SU-DHL-6 (cell line): ENCODE measurements at regions not wholly inside any gene's neighbourhood (a gene's known extent, or its start where the extent isn't known, plus 50 kb on each side); places are given as distances from the start of the nearest gene placed in this dataset.

Experiments
- H2AFZ ChIP-seq: fragments of 200-600 bp; sonication (generic); 2 replicates; pipeline ENCODE4 v1.6.1; 2014; ENCODE audit warnings: low read depth, mild to moderate bottlenecking, moderate library complexity, mixed read lengths, antibody characterized with exemption, low read length; ENCODE audit not compliant: severe bottlenecking
- H3F3A ChIP-seq: fragments of 200-600 bp; shearing (Covaris generic); 2 replicates; pipeline ENCODE4 v1.6.0; 2016; ENCODE audit warnings: antibody characterized with exemption, mild to moderate bottlenecking; ENCODE audit not compliant: insufficient read depth
- H3K27ac ChIP-seq: fragments of 200-600 bp; sonication (generic); 2 replicates; pipeline ENCODE4 v1.5.1; 2016; ENCODE audit warnings: low read depth, mild to moderate bottlenecking, low read length, moderate library complexity, mixed read lengths
- H3K27me3 ChIP-seq: fragments of 200-600 bp; sonication (generic), shearing (Covaris generic); 2 replicates; pipeline ENCODE4 v1.6.0; 2014; ENCODE audit warnings: mild to moderate bottlenecking, low read length
- H3K36me3 ChIP-seq: fragments of 200-600 bp; sonication (generic); 2 replicates; pipeline ENCODE4 v1.6.1; 2014; ENCODE audit warnings: mild to moderate bottlenecking, low read length, mixed read lengths
- H3K4me2 ChIP-seq: fragments of 300-600, 200-600 bp; shearing (Covaris generic), sonication (generic); 2 replicates; pipeline ENCODE4 v1.6.0; 2014; ENCODE audit warnings: low read length, low read depth, mild to moderate bottlenecking; ENCODE audit not compliant: poor library complexity, severe bottlenecking
- H3K4me3 ChIP-seq: fragments of 200-600 bp; sonication (generic); 2 replicates; pipeline ENCODE4 v1.5.1; 2014; ENCODE audit warnings: antibody characterized with exemption, low read length, mild to moderate bottlenecking, mixed read lengths; ENCODE audit not compliant: insufficient read depth, poor library complexity, severe bottlenecking
- H3K79me2 ChIP-seq: fragments of 200-600 bp; sonication (generic); 2 replicates; pipeline ENCODE4 v1.6.1; 2014; ENCODE audit warnings: mild to moderate bottlenecking, low read length, moderate library complexity; ENCODE audit not compliant: insufficient read depth
- H3K9ac ChIP-seq: fragments of 200-600 bp; sonication (generic); 2 replicates; pipeline ENCODE4 v1.7.0; 2014; ENCODE audit warnings: mild to moderate bottlenecking, low read length
- H3K9me2 ChIP-seq: fragments of 200-600 bp; sonication (generic); replicated peaks from 2 replicates; pipeline ENCODE4 v1.6.1; 2014; ENCODE audit warnings: low read length; ENCODE audit not compliant: insufficient read depth
- H3K9me3 ChIP-seq: fragments of 200-600 bp; sonication (generic); 2 replicates; pipeline ENCODE4 v1.6.1; 2014; ENCODE audit warnings: low read length, mixed read lengths; ENCODE audit not compliant: insufficient read depth
- H4K20me1 ChIP-seq: fragments of 200-600 bp; sonication (generic); 2 replicates; pipeline ENCODE4 v1.6.1; 2014; ENCODE audit warnings: low read depth, mild to moderate bottlenecking, antibody characterized with exemption, low read length, moderate library complexity, mixed read lengths
- EZH2phosphoT487 ChIP-seq: fragments of 200-600 bp; sonication (generic), shearing (Covaris generic); conservative IDR thresholded peaks from 2 replicates; pipeline ENCODE4 v1.6.1; 2018; ENCODE audit warnings: mild to moderate bottlenecking, antibody characterized with exemption, low read length, moderate library complexity, mixed read lengths
- TF ChIP-seq, protein P1 (sequence below): fragments of 200-600 bp; sonication (generic); IDR thresholded peaks from one replicate; pipeline ENCODE4 v1.5.1; 2017; ENCODE audit warnings: antibody characterized with exemption, mild to moderate bottlenecking, low read length, moderate library complexity; ENCODE audit not compliant: insufficient read depth, poor library complexity, severe bottlenecking

DNA sequence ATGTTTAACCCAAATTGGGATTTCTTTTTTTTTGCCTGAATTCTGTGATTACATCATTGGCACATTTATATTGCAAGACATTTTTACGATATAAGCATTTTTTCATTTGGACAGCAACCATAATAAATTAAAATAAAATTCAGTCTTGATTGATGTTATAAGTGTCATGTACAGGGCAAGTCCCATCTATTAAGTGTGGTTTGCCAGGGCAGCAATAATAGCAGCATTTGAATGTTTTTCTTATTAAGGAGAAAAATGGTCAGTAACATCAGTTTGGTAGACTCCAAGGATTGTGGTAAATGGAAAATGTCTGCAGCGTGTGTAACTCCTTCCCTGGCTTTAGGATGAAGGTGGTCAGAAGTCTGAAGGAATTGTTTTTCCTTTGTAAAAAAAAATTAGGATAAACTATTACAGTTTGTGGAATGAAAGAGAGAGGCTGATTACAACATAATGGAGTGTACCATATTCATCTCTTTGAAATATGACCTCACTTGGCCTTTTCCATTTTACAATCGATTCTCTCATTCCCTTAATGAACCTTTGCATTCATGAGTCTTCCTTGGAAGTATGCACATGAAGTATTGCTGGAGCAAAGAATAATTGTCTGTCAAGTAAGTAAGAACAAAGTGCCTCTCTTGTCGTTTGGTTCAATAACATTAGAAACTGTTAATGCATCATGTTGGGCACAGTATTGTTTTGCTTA is 405.4 kb upstream of the THRB start:
- H4K20me1 ChIP-seq: no peaks in the 10 kb centered on the region
- no peak overlapping the region for H3K4me3 ChIP-seq
- H3K79me2 ChIP-seq: no peaks in the 10 kb centered on the region
- no peak overlapping the region for H3K9ac ChIP-seq
- H3K36me3 ChIP-seq: no peaks in the 10 kb centered on the region
- no peak overlapping the region for H2AFZ ChIP-seq
- TF ChIP-seq, protein P1, sequence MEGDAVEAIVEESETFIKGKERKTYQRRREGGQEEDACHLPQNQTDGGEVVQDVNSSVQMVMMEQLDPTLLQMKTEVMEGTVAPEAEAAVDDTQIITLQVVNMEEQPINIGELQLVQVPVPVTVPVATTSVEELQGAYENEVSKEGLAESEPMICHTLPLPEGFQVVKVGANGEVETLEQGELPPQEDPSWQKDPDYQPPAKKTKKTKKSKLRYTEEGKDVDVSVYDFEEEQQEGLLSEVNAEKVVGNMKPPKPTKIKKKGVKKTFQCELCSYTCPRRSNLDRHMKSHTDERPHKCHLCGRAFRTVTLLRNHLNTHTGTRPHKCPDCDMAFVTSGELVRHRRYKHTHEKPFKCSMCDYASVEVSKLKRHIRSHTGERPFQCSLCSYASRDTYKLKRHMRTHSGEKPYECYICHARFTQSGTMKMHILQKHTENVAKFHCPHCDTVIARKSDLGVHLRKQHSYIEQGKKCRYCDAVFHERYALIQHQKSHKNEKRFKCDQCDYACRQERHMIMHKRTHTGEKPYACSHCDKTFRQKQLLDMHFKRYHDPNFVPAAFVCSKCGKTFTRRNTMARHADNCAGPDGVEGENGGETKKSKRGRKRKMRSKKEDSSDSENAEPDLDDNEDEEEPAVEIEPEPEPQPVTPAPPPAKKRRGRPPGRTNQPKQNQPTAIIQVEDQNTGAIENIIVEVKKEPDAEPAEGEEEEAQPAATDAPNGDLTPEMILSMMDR: no peak
- TF ChIP-seq EZH2phosphoT487: no peak
- no peak overlapping the region for H3K4me2 ChIP-seq
- H3K27me3 ChIP-seq: no peaks in the 10 kb centered on the region
- no peaks in the 10 kb centered on the region for H3K9me2 ChIP-seq
- no peaks in the 10 kb centered on the region for H3F3A ChIP-seq
- no peaks in the 10 kb centered on the region for H3K9me3 ChIP-seq
- H3K27ac ChIP-seq: no peak overlapping the region

DNA sequence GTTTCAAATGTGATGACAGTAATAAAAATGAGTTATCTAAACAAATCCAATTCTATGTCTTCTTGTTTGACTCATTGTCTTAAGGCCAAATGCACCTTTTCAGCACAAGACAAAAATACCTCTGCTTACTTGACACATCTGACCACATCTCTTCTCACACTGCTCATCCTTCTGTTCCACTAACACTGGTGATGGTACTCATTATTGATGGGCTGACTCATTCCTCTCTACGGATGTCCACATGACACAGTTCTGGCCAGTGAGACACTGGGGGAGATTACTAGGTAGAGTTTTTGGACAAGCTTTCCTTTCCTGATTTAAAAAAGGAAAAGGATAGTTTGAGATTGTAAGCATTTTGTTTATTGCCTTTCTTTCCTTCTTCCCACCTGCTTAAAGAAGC is 410.6 kb upstream of the THRB start:
- Histone ChIP-seq H2AFZ (no peak overlapping the region), H3K4me3 (no peak overlapping the region)

DNA sequence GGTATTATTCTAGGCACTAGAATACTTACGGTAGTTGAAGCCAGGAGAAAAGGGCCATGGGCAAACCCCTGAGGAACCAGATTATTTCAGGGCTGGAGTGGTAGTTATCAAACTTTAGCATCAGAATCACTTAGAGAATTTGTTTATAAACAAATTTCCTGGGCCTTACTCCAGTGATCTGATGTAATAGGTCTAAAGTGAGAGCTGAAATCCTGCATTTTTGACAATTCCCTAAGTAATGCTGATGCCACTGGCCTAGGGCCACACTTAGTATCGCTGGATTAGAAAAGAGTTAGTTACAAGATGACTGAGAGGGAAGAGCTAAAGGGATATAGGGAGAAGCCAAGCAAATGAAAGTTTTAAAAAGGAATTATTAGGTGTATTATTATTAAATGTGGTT is 412.5 kb upstream of the THRB start:
- H3K9me2 ChIP-seq: no peaks in the 10 kb centered on the region
- no peak overlapping the region for H3K9ac ChIP-seq
- no peak overlapping the region for H3K27ac ChIP-seq
- no peaks in the 10 kb centered on the region for H3F3A ChIP-seq
- no peaks in the 10 kb centered on the region for H3K36me3 ChIP-seq
- no peak overlapping the region for H3K4me3 ChIP-seq
- H4K20me1 ChIP-seq: no peaks in the 10 kb centered on the region
- no peak overlapping the region for H2AFZ ChIP-seq
- H3K4me2 ChIP-seq: no peak overlapping the region
- no peaks in the 10 kb centered on the region for H3K79me2 ChIP-seq
- no peaks in the 10 kb centered on the region for H3K9me3 ChIP-seq
- TF ChIP-seq EZH2phosphoT487: no peak
- TF ChIP-seq, protein P1: no peak
- no peaks in the 10 kb centered on the region for H3K27me3 ChIP-seq

More for the DNA sequence above, 410.6 kb upstream of the THRB start:
- H3K9me2 ChIP-seq: no peaks in the 10 kb centered on the region
- H3K9ac ChIP-seq: no peak overlapping the region
- H3K36me3 ChIP-seq: no peaks in the 10 kb centered on the region
- no peaks in the 10 kb centered on the region for H4K20me1 ChIP-seq
- no peaks in the 10 kb centered on the region for H3K79me2 ChIP-seq
- TF ChIP-seq, protein P1: no peak
- no peak for TF ChIP-seq EZH2phosphoT487
- no peaks in the 10 kb centered on the region for H3K27me3 ChIP-seq
- H3K9me3 ChIP-seq: no peaks in the 10 kb centered on the region
- H3K27ac ChIP-seq: no peak overlapping the region
- H3K4me2 ChIP-seq: no peak overlapping the region
- H3F3A ChIP-seq: no peaks in the 10 kb centered on the region
